Activated naive CD8-positive, alpha-beta T cell treated with anti-CD3 and anti-CD28 coated beads, Interleukin-2, amount 10 ng/mL, durations not matched to agents 7 days and 5 days (primary cell): ENCODE measurements at regions not wholly inside any gene's neighbourhood (a gene's known extent, or its start where the extent isn't known, plus 50 kb on each side); places are given as distances from the start of the nearest gene placed in this dataset.
"Not testable (repeated sequence)": the region's sequence is repeated elsewhere in the genome, so short reads cannot be mapped to it uniquely, and the experiment has no call there.

ENCODE experiments used
- ATAC-seq: fragments of 150-1000 bp; cut with Tn5 transposase; one replicate; pipeline ENCODE4 v1.10.0; 2021; ENCODE audit warnings: low read depth, moderate library complexity
- POLR2A ChIA-PET: fragments of 350-600 bp; sonication (Branson Sonifier 250); formaldehyde crosslinking; loops from one replicate; lab custom pipeline; 2021; ENCODE audit warnings: antibody characterized with exemption; lab: Charles Lee
- DNase-seq: peaks from one replicate; pipeline ENCODE4 v3.0.0; 2021
- H3K27ac Mint-ChIP-seq: one replicate; pipeline ENCODE4 v1.8.0; 2022; ENCODE audit warnings: mild to moderate bottlenecking, mixed read lengths
- H3K27me3 Mint-ChIP-seq: one replicate; pipeline ENCODE4 v1.8.0; 2022; ENCODE audit warnings: mild to moderate bottlenecking, moderate library complexity, mixed read lengths
- H3K36me3 Mint-ChIP-seq: one replicate; pipeline ENCODE4 v1.8.0; 2021; ENCODE audit warnings: mild to moderate bottlenecking, mixed read lengths
- H3K4me1 Mint-ChIP-seq: one replicate; pipeline ENCODE4 v1.8.0; 2021; ENCODE audit warnings: mixed read lengths
- H3K4me3 Mint-ChIP-seq: one replicate; pipeline ENCODE4 v1.8.0; 2022; ENCODE audit warnings: mild to moderate bottlenecking, moderate library complexity, mixed read lengths
- H3K9me3 Mint-ChIP-seq: one replicate; pipeline ENCODE4 v1.8.0; 2021; ENCODE audit warnings: mixed read lengths

DNA sequence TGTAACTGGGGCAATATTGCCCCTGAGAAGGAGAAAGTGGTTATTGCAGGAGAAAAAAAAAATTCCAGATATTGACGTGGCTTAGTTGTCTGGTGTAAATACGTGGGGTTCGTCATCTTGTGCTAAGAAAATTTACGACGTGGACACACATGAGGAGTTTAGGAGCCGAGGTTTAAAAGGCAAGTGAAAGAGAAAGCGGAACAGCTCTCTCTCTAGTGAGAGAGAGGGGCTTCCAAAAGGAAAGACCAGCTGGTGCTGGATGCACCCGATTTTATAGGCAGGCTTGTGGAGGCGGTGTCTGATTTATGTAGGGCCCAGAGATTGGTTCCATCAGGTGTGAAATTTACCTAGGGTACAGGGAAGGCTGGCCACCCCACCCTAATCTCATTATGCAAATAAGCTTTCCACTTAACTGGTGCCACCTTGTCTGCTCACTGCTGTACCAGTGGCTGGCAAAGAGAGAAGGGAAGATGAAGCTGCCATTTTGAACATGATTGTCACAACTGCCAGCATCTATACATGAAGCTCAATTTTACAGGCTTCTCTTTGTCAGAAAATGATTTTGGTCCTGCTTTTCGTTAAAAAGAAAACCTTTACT, 845.1 kb downstream of the DACH1 start:
- POLR2A ChIA-PET: no interaction called here
- ATAC-seq: no peak
- no peaks in the 10 kb centered on the region for H3K4me1 Mint-ChIP-seq
- H3K9me3 Mint-ChIP-seq: no peaks in the 10 kb centered on the region
- no peak for DNase-seq
- no peak overlapping the region for H3K27ac Mint-ChIP-seq
- H3K4me3 Mint-ChIP-seq: no peak overlapping the region
- no peaks in the 10 kb centered on the region for H3K27me3 Mint-ChIP-seq
- no peaks in the 10 kb centered on the region for H3K36me3 Mint-ChIP-seq

DNA sequence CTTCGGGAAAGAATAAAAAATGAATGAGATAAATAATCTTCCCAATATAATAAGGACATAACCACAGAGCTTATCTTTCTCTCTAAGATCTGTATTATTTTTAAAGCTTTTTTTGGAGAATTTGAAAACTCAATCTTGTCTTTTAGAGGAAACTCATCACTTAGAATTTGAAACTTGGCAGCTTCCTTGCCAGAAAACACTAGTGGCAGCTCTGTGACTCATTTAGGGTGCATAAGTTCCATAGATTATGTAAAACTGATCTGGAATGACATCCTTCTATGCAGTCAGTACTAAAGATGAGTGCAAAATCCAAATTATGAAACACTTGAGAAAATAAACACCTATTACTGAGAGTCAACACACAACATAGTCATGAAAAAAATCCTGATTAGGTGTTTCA, 848.0 kb downstream of the DACH1 start:
- ATAC-seq (no peak), DNase-seq (no peak)
- Mint-ChIP-seq H3K36me3 (no peaks in the 10 kb centered on the region), H3K4me1 (no peaks in the 10 kb centered on the region), H3K4me3 (no peak overlapping the region), H3K9me3 (no peaks in the 10 kb centered on the region), H3K27me3 (no peaks in the 10 kb centered on the region), H3K27ac (no peak overlapping the region)
- POLR2A ChIA-PET: no interaction called here

GRCh38 chr13:71018544-71018943, 848.5 kb downstream of the DACH1 start:
- no peaks in the 10 kb centered on the region for H3K4me1 Mint-ChIP-seq
- H3K27me3 Mint-ChIP-seq: no peaks in the 10 kb centered on the region
- no peaks in the 10 kb centered on the region for H3K36me3 Mint-ChIP-seq
- ATAC-seq (no peak), DNase-seq (no peak)
- H3K27ac Mint-ChIP-seq: no peak overlapping the region
- no peak overlapping the region for H3K4me3 Mint-ChIP-seq
- POLR2A ChIA-PET: no interaction called here
- H3K9me3 Mint-ChIP-seq: no peaks in the 10 kb centered on the region

DNA sequence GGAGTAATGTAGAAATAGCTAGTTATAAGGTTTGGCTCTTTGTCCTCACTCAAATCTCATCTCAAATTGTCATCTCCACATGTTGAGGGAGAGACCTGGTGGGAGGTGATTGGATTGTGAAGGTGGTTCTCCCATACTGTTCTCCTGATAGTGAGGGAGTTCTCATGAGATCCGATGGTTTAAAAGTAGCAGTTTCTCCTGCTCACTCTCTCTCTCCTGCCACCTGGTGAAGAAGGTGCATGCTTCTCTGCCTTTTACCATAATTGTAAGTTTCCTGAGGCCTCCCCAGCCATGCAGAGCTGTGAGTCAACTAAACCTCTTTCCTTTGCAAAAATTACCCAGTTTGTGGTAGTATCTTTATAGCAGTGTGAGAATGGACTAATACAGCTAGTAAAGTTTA, 849.4 kb downstream of the DACH1 start:
- H3K4me3 Mint-ChIP-seq: no peak overlapping the region
- POLR2A ChIA-PET: no interaction called here

GRCh38 chr13:71015516-71015915, 851.5 kb downstream of the DACH1 start:
- H3K4me3 Mint-ChIP-seq: no peak overlapping the region
- H3K4me1 Mint-ChIP-seq: no peaks in the 10 kb centered on the region
- no peaks in the 10 kb centered on the region for H3K36me3 Mint-ChIP-seq
- no peak overlapping the region for H3K27ac Mint-ChIP-seq
- ATAC-seq (no peak), DNase-seq (no peak)
- H3K27me3 Mint-ChIP-seq: no peaks in the 10 kb centered on the region
- POLR2A ChIA-PET: no interaction called here
- H3K9me3 Mint-ChIP-seq: no peaks in the 10 kb centered on the region

More for the DNA sequence above, 849.4 kb downstream of the DACH1 start:
- no peaks in the 10 kb centered on the region for H3K36me3 Mint-ChIP-seq
- ATAC-seq (no peak), DNase-seq (no peak)
- no peaks in the 10 kb centered on the region for H3K9me3 Mint-ChIP-seq
- no peaks in the 10 kb centered on the region for H3K4me1 Mint-ChIP-seq
- H3K27me3 Mint-ChIP-seq: no peaks in the 10 kb centered on the region
- no peak overlapping the region for H3K27ac Mint-ChIP-seq

DNA sequence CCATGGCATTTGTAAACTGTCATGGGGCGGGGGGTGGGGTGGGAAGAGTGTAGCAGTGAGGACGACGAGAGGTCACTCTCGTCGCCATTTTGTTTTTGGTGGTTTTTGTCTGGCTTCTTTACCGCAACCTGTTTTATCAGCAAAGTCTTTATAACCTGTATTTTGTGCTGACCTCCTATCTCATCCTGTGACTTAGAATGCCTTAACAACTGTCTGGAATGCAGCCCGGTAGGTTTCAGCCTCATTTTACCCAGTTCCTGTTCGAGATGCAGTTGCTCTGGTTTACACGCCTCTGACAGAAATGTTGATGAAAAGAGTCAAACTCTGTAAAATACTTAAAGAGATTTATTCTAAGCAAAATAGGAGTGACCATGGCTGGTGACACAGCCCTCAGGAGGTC, 852.0 kb downstream of the DACH1 start:
- Mint-ChIP-seq H3K9me3 (no peaks in the 10 kb centered on the region), H3K27ac (no peak overlapping the region), H3K4me1 (no peaks in the 10 kb centered on the region), H3K36me3 (no peaks in the 10 kb centered on the region), H3K4me3 (no peak overlapping the region), H3K27me3 (no peaks in the 10 kb centered on the region)
- ATAC-seq (no peak), DNase-seq (no peak)
- POLR2A ChIA-PET: no interaction called here

DNA sequence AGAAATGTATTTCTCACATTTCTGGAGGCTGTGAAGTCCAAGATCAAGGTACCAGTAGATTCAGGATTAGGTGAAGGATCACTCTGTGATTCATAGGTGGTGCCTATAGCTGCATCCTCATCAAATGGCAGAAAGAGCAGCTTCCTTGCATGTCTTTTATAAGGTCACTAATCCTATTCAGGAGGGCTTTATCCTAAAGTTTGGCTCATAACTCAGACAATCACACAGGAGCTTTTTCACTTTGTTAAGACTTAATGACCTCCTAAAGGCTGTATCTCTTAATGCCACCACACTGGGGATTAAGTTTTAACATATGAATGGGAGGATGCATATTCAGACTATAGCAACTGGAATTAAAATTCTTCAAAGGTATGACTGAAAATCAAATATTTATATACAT, 861.1 kb downstream of the DACH1 start:
- no peaks in the 10 kb centered on the region for H3K36me3 Mint-ChIP-seq
- H3K4me1 Mint-ChIP-seq: no peaks in the 10 kb centered on the region
- H3K27ac Mint-ChIP-seq: no peak overlapping the region
- DNase-seq (no peak), ATAC-seq (no peak)
- H3K4me3 Mint-ChIP-seq: no peak overlapping the region
- no peaks in the 10 kb centered on the region for H3K9me3 Mint-ChIP-seq
- POLR2A ChIA-PET: no interaction called here
- H3K27me3 Mint-ChIP-seq: no peaks in the 10 kb centered on the region

- H3K27ac Mint-ChIP-seq: no peak overlapping the region
- H3K4me1 Mint-ChIP-seq: no peaks in the 10 kb centered on the region
- DNase-seq: no peak
- H3K9me3 Mint-ChIP-seq: no peaks in the 10 kb centered on the region
- no peaks in the 10 kb centered on the region for H3K36me3 Mint-ChIP-seq
- POLR2A ChIA-PET: no interaction called here
- ATAC-seq: no peak
- H3K27me3 Mint-ChIP-seq: no peaks in the 10 kb centered on the region
- H3K4me3 Mint-ChIP-seq: no peak overlapping the region
Measured at GRCh38 chr13:70995338-70995737, 871.7 kb downstream of the DACH1 start.

DNA sequence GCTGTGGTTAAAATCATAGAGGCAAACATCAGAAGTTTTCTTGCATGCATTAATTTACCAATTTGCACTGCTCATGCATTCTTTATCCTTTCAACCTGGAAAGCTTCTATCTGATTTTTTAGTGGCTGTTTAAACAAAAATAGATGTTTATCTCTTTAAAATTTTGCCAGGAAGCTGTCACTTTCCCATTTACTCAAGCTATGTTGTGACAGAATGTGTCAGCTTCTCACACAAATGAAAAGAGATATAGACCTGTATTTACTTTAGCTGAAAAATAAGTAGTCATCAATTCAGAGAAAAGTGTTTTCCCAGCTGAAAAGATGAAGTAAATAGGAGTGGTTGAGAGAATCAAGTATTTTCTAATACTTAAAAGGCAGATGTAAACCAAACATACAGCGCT, 872.8 kb downstream of the DACH1 start:
- no peak overlapping the region for H3K27ac Mint-ChIP-seq
- no peak overlapping the region for H3K4me3 Mint-ChIP-seq
- H3K9me3 Mint-ChIP-seq: no peaks in the 10 kb centered on the region
- no peaks in the 10 kb centered on the region for H3K4me1 Mint-ChIP-seq
- ATAC-seq (no peak), DNase-seq (no peak)
- POLR2A ChIA-PET: no interaction called here
- no peaks in the 10 kb centered on the region for H3K27me3 Mint-ChIP-seq
- no peaks in the 10 kb centered on the region for H3K36me3 Mint-ChIP-seq

DNA sequence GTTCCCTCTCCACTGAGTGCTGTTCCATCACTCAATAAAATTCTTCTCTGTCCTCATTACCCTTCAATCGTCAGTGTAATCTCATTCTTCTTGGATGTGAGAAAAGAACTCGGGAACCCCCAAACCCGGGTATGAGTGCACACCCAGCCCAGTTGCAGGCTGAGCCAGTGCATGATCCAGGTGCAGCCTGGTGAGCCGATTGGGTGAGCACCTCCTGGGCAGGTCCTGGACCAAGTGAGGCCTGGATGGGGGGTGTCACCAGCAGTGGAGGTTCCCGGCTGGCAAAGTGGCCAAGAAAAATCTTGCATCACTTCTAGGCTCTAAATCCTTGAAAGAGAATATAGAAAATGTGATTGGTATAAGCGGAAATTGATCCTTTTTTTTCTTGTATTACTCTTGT, 878.8 kb upstream of the KLHL1 start:
- Mint-ChIP-seq H3K9me3 (peaks cover 2% of the 10 kb centered on the region), H3K4me1 (no peaks in the 10 kb centered on the region), H3K4me3 (no peak overlapping the region), H3K36me3 (no peaks in the 10 kb centered on the region), H3K27ac (no peak overlapping the region), H3K27me3 (no peaks in the 10 kb centered on the region)
- POLR2A ChIA-PET: no interaction called here
- DNase-seq (no peak), ATAC-seq (no peak)

DNA sequence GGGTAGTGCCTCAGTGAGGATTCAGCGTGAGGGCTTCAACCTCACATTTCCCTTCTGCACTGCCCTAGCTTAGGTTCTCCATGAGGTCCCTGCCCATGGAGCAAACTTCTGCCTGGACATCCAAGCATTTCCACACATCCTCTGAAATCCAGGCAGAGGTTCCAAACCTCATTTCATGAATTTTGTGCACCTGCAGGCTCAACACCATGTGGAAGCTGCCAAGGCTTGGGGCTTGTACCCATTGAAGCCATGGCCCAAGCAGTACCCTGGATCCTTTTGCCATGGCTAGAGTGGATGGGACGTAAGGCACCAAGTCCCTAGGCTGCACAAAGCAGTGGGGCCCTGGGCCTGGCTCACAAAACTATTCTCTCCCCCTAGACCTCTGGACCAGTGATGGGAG, 877.1 kb upstream of the KLHL1 start:
- POLR2A ChIA-PET: no interaction called here
- ATAC-seq (no peak), DNase-seq (no peak)
- Mint-ChIP-seq H3K36me3 (no peaks in the 10 kb centered on the region), H3K4me1 (no peaks in the 10 kb centered on the region), H3K4me3 (no peak overlapping the region), H3K27ac (no peak overlapping the region), H3K9me3 (peaks cover 2% of the 10 kb centered on the region), H3K27me3 (no peaks in the 10 kb centered on the region)

DNA sequence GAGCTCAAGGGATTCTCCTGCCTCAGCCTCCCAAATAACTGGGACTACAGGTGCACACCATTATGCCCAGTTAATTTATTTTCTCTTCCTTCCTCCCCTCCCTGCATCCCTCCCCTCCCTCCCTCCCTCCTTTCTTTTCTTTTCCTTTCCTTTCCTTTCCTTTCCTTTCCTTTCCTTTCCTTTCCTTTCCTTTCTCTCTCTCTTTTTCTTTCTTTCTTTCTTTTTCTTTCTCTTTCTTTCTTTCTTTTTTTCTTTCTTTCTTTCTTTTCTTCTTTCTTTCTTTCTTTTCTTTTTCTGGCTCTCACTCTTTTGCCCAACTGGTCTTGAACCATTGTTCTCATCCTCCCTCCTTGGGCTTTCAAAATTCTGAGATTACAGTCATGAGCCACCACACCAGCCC, 873.0 kb upstream of the KLHL1 start:
- H3K4me1 Mint-ChIP-seq, POLR2A ChIA-PET, H3K4me3 Mint-ChIP-seq, H3K36me3 Mint-ChIP-seq, DNase-seq, H3K27me3 Mint-ChIP-seq, H3K9me3 Mint-ChIP-seq, H3K27ac Mint-ChIP-seq, ATAC-seq: not testable (repeated sequence)

DNA sequence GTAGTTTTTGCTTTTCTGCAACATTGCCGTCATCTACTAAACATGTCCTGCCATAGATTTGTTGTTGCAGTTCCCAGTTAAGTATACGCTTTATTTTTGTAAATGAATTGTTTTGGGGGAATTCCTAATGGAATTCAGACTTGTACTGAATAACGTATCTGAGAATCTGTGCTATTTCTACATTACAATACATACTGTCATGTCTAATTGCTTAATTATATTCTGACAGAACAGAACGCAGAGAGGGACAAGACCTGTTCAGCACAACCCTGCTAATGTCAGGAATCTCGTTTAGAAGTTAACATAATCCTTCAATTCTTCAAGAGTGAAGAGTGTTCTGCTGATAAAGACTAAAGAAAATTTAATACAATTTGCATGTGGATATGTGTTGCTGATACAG, 861.1 kb upstream of the KLHL1 start:
- no peak for ATAC-seq
- H3K4me3 Mint-ChIP-seq: no peak overlapping the region
- no peaks in the 10 kb centered on the region for H3K27me3 Mint-ChIP-seq
- no peaks in the 10 kb centered on the region for H3K9me3 Mint-ChIP-seq
- no peaks in the 10 kb centered on the region for H3K4me1 Mint-ChIP-seq
- no peaks in the 10 kb centered on the region for H3K36me3 Mint-ChIP-seq
- POLR2A ChIA-PET: no interaction called here
- H3K27ac Mint-ChIP-seq: no peak overlapping the region
- DNase-seq: no peak

DNA sequence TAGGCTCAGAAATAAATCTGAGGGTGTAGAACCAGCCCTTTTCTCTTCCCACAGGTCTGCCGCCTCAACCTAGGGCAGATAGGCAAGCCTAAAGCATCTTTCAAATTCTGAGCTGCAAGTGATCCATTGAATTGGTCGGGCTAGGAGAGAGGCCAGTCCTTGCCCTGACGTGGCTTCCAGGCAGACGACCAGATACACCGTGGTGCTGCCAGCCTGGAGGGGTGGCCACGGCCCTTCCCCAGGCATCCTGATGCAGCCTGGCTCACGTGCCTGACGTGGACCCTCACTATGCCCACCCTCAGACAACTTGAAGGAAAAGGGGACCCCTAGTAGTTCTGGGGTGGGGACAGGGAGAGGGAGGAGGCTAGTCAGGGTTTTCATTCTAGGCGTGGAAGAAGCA, 859.3 kb upstream of the KLHL1 start:
- Mint-ChIP-seq H3K4me1 (no peaks in the 10 kb centered on the region), H3K9me3 (no peaks in the 10 kb centered on the region), H3K27me3 (no peaks in the 10 kb centered on the region), H3K36me3 (no peaks in the 10 kb centered on the region), H3K4me3 (no peak overlapping the region), H3K27ac (no peak overlapping the region)
- ATAC-seq (no peak), DNase-seq (no peak)
- POLR2A ChIA-PET: no interaction called here

GRCh38 chr13:70964874-70965273, 856.6 kb upstream of the KLHL1 start:
- Mint-ChIP-seq H3K4me3 (no peak overlapping the region), H3K36me3 (no peaks in the 10 kb centered on the region), H3K27me3 (no peaks in the 10 kb centered on the region), H3K9me3 (no peaks in the 10 kb centered on the region), H3K4me1 (no peaks in the 10 kb centered on the region), H3K27ac (no peak overlapping the region)
- ATAC-seq (no peak), DNase-seq (no peak)
- POLR2A ChIA-PET: no interaction called here
